ENCODE measurements at regions not wholly inside any gene's neighbourhood (a gene's known extent, or its start where the extent isn't known, plus 50 kb on each side); places are given as distances from the start of the nearest gene placed in this dataset.

DNA sequence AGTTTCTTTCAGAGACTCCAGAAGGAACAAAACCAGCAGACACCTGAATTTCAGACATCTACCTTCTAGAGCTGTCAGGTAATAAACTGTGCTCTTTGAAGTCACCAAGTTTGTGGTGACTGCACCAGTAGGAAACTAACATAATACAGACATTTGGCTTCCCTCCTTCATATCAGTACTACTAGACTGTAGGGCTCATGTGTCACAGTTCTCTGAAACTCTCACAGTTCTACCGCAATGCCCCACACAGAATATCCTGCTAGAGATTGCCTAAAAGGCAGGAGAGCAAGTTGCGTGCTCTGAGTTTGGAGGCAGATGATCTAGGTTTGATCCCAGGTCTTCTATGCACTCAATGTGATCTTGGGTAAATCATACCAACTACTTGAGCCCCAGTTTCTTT is 205.0 kb upstream of the LRFN2 start:
- DNase-seq = no peak

GRCh38 chr6:40791004-40791403 is 203.8 kb upstream of the LRFN2 start:
- DNase-seq = no peak

- DNase-seq = peak; percentile 36
Measured at GRCh38 chr6:40788661-40789655, 201.8 kb upstream of the LRFN2 start.

GRCh38 chr6:40782355-40782754 is 195.2 kb upstream of the LRFN2 start:
- DNase-seq = no peak

- DNase-seq = no peak
Measured at GRCh38 chr6:40780637-40781036, 193.5 kb upstream of the LRFN2 start.

DNA sequence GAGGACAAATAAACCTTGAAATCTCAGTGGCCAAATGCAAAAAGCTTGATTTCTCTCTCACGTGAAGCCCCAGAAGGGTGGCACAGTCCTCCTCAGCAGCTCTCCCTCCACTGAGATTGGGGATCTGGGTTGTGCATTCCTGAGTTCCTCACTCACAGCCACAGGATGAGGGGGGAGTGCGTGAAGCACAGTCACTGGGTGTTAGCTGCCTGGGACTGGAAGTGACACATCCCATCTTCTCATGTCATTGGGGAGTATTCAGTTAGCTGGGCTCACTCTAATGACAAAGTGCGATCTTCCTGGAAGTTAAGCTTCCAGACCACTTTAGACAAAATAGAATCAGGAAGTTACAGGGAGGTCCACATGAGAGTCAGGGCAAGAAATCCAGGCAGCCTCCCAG is 192.2 kb upstream of the LRFN2 start:
- no peak for DNase-seq

GRCh38 chr6:40778918-40779317 is 191.8 kb upstream of the LRFN2 start:
- DNase-seq = no peak

- no peak for DNase-seq
Measured at GRCh38 chr6:40778196-40778595, 191.0 kb upstream of the LRFN2 start.

- no peak for DNase-seq
Measured at GRCh38 chr6:40774932-40775331, 187.8 kb upstream of the LRFN2 start.

- no peak for DNase-seq
Measured at GRCh38 chr6:40770794-40771193, 183.6 kb upstream of the LRFN2 start.

GRCh38 chr6:40764726-40765125 is 177.6 kb upstream of the LRFN2 start:
- DNase-seq = no peak

- no peak for DNase-seq
Measured at GRCh38 chr6:40762981-40763380, 175.8 kb upstream of the LRFN2 start.

DNA sequence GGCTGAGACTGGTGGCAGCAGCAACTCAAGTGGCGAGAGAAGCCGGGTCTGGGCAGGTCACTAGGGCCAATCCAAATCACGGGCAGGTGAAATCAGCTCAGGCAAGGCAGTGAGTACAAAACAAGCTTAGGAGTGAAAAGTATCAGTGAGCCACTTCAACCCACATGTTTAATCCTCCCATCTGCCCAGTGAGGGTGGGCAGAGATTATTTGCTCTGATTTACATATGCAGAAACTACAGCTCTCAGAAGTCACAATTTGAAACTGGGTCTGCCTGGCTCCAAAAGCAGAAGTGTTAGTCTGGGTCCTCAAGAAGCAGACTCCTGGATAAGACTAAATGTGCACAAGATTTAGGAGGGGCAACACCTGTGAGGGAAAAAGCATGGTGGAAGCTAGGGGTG is 173.7 kb upstream of the LRFN2 start:
- no peak for DNase-seq

DNA sequence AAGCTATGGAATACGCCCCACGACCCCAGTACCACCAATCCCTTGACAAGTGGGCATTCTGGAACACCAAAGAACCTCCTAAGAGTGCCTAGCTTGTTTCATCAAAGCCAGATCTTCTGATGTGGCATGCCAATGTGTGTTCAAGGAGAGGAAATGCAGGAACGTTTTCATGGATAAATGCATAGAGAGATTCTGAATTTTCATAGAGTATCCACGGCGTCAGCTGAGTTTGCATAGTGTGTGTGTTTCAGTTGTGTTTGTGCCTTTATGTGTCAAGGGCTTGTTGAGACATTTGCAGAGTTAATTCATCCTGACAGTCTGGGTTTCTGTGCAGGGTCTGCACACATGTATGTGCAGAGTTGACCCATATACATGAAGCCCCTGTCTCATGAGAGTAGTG is 172.7 kb upstream of the LRFN2 start:
- no peak for DNase-seq

- no peak for DNase-seq
Measured at GRCh38 chr6:40759264-40759663, 172.1 kb upstream of the LRFN2 start.

GRCh38 chr6:40755749-40756452 is 168.7 kb upstream of the LRFN2 start:
- DNase-seq = no peak

- DNase-seq = no peak
Measured at GRCh38 chr6:40755046-40755681, 168.0 kb upstream of the LRFN2 start.

DNA sequence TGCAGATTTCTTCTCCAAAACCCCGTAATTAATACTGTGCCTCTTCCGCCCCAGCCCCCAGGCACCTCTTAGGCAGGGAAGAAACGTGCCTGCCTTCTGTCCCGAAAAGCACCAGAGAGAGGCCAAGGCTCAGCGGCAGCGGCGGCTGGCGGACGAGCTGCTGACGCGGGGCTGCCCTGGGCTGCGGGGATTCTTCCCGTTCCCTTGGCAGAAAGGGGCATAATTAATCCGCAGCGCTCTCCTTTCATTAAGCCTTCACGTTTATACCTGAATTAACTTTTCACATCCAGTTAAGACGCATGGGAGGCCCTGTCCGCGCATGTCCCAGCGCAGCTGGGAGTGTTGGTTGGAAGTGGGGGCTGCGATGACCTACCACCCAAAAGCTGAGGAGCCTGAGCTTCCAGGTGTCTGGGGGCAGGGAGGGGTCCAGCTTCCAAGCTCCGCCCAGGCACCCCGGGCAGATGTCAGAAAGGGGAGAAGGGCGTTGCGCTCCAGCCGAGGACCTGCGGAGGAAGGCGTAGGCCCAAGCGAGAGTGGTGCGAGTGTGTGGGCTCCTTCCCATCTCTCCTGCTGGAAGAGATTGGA is 167.4 kb upstream of the LRFN2 start:
- no peak for DNase-seq

DNA sequence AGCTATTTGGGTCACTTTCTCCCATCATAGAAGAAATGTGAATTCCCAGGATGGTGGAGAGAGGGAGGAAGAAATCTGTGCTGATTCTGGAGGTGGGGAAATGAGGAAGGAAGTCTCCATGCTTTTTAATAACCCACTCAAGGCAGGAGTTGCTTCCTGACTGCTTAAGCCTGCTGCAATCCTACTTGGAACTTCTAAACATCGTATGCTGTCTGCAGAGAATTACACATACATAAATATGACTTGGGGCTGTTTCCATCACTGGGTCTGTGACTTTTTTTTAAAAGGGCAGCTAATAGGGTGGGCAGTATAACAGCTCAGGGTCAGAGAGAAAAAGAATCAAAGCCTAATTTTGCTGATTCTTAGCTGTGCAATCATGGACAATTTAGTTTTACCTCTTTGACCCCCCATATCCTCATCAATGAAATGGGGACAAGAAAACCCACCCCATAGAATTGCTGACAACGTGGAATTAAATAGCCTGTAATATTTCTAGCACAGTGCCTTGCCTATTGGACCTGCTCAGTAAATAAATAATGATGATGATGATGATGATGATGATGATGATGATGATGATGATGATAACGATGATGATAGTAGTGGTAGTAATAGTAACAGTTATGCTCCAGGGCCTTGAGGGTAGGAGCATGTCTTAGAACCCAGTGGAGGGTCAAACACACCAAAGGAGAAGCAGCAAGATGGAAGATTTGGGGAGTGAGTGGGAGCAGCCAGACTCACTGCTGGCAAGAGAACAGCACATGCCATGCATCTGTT is 166.7 kb upstream of the LRFN2 start:
- no peak for DNase-seq

DNA sequence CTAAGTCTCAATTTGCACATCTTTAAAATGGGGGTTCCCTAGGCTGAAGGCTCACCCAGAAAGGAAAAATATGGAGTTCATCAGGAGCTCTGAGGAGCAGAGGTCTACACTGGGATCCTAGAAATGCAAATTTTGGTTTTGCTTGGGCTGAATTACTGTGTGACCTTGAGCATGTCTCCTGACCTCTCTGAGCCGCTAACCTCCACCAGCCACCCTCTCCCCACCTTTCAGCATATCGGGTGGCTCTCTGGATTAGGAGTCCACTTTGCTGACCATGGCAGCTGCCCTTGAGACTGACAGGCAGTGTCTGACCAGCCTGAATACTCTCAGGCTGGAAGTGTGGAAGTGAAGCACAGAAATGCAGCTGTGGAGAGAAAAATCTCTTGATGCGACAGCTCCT is 165.9 kb upstream of the LRFN2 start:
- no peak for DNase-seq

DNA sequence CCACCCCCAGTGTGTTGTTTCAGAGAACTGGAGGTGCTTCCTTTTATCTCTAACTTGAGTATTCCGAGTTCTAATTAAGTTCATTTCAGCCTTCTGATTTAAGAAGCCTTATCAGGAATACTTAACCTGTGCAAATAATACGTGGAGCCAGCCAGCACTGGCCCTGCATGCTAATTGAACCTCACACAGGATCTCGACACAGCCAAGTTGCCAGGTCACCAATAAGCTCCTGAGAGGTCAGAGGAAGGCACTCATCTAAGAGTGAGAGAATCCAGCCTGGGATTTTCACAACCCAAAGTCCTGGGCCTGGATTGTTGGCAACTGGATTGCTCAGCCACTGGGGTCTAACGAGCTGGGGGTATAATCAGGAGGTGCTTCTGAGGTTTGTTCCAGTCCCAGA is 157.7 kb upstream of the LRFN2 start:
- no peak for DNase-seq

- no peak for DNase-seq
Measured at GRCh38 chr6:40743690-40744446, 156.7 kb upstream of the LRFN2 start.
